NCI-H187 treated with DMSO at 0.1 percent for 48 hours (cell line): ENCODE measurements at regions not wholly inside any gene's neighbourhood (a gene's known extent, or its start where the extent isn't known, plus 50 kb on each side); places are given as distances from the start of the nearest gene placed in this dataset.

Source experiments
- DNase-seq: peaks from one replicate; lab custom pipeline; 2025; lab: John Stamatoyannopoulos, UW

DNA sequence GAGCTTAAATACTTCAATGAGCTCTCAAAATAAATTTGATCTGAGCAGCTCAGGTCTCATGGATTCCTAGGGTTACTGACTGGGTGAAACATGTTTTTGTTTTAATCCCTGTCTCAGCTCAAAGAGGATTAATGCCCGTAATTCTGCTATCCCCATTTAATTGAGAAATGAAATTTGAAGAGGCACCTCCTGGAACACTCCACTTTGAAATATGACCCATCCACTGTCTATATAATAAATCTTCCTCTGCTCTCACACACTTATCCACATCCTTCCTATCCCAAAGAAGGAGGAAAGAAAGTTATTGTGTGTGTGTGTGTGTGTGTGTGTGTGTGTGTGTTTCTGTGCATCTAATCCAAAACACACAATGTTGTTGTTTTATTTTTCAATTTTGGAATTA lies 2082.4 kb upstream of the PIK3C3 start:
- peak; percentile 3 for DNase-seq

DNA sequence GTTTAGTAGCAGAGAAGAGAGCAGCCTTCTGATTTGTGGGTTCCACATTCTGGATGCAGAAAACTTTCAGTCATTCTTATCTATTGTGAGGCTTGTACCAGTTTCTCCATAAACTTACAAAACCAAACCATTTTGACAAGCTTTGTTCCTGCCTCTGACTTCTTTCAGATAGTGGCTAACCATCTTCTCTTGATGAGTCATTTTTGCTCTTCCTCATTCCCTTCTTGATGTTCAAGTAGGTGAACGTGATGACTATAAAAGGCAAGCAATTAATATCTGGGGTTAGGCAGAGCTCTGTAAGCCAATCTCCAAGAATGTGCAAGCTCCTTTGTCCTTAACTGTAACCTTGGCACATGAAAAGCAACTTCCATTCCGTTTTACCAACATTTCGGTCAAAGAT lies 2083.1 kb upstream of the PIK3C3 start:
- DNase-seq: no peak

DNA sequence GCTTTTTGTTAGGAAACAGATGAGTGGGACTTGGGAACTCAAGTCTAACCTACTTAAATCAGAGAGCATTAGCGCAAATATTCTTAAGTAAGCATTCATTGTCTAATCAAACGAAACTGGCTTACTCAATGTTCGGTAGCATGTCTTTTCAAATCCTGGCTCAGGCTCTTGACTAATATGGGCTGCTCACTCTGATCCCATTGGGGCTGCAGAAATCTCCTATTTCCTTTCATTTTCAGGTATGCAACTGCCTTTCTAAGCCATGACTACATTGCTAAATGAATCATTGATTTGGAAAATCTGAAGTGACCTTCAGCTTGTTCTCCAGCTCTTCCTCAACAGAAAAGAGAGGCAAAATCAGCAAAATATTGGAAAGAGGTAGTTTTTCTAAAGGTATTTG lies 2084.4 kb upstream of the PIK3C3 start:
- no peak for DNase-seq

DNA sequence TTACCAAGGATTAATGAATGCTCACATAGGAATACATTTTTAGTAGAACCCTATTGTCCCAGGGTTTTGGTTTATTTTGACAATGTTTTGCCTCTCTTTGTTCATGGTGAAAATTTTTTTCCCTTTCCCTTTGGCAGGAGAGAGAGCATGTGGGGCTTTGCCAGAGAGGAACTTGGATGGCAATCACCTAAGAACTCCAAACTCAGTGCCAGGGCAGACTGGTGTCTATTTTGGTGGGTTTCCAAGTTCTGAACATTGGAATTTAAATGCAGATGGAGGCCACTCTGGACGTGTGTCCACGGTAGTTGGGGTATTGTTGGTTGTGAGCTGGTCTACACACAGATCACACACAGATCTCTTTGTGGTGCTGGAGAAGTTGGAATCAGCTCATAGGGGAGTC lies 2091.1 kb upstream of the PIK3C3 start:
- DNase-seq: no peak

DNA sequence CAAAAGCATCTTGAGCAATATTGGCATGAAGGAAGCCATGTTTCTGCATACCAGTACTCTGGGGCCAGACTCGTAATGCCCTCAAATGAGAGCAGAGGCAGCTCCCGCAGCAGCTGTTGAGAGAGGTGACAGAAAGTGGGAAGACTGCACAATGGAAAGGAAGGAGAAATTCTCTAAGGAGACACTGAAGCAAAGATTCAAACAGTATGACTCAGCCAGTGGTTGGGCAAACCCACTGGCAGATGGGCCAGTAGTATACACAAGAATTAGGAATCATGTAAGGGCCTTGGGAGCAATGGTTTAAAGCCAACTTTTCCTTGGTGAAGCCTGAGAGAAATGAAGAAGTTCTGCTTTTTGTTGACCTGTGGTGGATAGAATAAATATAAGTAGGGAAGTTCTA lies 2092.7 kb upstream of the PIK3C3 start:
- DNase-seq: no peak

DNA sequence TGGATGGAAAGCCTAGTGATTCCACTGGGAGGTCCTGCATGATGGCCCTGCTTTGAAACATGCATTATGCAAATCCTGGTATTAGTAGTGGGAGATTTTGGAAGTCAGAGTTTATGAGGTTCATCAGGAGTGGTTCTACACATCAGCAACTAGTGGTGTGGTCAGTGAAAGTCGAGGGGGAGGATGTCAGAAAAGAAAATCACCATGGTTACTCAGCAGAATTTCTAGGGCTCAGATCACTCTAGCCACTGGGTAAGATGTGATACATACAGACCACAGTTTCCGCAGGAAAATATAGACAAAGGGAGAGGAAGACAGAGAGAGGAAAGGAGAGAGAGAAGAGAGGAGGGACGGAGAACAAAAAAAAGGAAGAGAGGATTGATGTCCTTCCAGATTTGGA lies 2100.7 kb upstream of the PIK3C3 start:
- no peak for DNase-seq

DNA sequence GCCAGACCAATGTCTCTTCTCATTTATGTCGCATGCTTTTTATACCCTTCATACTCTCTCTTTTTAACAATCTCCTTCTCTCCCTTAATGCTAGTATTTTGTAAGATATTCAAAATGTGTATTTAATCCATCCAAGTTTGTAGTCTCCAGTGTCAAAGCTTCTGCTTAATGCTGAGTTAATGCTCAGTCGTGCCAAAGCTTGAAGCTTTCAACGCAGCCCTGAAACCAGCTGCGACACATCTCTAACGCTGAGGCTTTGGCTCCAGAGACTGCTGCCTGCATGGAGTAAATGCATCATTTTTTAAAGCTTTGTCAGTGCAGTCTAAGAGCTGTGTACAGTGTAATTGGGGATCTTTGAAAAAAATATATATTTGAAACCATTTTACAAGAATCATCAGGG lies 2108.8 kb upstream of the PIK3C3 start:
- no peak for DNase-seq

DNA sequence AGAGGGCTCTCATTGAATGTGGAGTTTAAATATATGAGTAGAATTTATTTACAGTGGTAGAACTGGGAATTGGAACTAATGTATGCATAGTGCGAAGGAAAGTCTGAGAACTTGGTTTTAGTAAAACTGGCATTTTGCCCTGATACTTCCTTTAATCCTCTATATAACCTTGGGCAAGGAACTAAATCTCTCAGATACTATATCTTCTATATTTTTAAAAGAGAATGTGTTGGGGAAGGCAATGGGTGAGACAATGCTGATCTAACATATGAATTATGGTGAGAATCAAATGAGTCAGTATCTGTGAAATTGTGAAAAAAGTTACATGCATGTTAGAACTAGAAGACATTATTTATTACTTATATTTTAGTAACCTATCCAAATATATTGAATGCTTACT lies 2109.4 kb upstream of the PIK3C3 start:
- no peak for DNase-seq

DNA sequence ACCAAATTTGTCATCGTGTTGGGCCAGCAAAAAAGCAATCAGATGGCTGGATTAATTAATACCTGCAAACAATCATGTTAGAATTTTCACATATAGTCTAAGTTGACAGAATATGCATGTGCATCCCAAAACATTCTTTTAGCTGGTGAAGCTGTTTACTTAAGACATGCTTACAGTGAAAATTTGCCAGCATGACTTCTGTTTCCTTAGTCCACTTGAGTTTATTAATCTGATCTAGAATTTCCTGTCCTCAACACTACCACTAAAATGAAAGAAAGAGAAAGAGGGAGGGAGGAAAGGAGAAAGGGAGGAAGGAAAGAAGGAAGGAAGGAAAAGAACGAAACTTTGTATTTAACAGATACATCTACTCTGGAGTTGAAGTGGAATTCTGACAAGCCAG lies 2109.9 kb upstream of the PIK3C3 start:
- no peak for DNase-seq

GRCh38 chr18:39843546-39843945 lies 2111.5 kb upstream of the PIK3C3 start:
- DNase-seq: no peak

- DNase-seq: no peak
These were observed 2112.6 kb upstream of the PIK3C3 start for GRCh38 chr18:39842366-39842914.

DNA sequence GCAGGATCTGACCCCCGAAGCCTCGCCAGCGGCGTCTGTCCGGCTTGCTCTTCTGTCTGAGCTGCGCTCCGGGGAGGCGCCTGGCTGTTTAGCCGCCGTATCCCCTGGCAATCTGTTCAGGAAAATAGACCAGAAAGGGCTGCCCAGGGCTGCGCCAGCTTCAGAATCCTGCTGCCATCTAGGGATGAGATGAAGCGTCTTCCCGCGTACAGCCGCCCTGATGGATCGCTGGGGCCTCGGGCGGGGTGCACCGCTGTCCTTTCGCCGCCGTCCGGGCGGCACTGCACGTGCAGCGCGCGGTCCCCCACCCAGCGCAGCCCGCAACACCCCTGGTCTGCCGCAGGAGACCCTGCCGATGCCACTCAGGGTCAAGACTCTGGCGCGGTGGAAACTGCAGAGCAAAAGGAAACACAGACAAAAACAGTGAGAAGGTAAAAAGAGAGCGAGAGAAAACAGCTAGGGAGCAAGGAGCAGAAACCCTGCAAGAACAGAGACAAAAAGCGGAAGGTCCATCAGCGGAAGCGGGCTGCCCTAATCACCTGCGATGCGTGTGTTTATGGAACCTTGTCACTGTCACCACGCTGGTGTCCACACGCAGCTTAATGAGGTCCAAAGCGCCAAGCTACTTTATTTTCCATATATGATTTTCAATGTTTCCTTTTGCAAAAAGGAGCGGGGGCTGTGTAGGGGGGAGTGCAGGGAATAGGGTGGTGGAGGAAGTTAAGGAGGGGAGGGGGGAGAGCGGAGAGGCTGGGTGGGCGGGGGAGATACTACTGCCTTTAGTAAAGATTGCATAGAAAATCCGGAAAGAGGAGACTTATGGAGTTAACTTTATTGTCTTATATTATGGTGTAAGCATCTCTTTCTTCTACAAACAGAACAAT lies 2113.3 kb upstream of the PIK3C3 start:
- no peak for DNase-seq

- no peak for DNase-seq
These were observed 2114.1 kb upstream of the PIK3C3 start for GRCh38 chr18:39840856-39841481.

GRCh38 chr18:39840406-39840805 lies 2114.6 kb upstream of the PIK3C3 start:
- no peak for DNase-seq

DNA sequence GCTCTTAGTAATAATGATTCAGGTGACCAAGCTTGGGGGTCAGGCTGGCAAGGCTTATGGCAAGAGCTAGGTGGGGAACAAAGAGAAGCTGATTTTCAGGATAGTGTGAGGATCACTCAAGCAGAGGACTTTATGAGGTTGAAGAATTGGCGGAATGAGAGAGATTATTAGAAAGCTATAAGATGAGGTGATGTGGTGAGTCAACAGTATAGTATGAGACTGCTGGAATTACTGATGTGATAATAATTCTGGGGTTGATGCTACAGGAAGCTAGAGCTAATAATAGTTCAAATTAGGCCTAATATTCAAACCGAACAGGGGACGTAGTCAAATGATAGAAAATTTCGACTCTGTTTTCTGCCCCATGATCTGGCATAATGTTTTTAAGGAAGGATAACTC lies 2115.3 kb upstream of the PIK3C3 start:
- DNase-seq: no peak

DNA sequence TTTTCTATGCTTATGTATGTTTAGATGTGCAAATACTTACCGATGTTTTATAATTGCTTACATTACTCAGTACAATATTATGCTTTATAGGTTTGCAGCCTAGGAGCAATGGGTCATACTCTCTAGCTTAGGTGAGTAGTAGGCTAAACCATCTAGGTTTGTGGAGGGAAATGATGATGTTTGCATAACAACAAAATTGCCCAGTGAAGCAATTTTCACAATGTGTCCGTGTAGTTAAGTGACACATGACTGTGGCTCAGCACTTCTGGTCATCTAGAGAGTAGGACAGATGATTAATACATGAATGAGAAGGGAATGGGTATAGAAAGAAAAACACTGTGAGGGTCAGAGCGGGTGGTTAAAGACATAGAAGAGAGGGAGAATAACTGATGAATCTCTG lies 2116.2 kb upstream of the PIK3C3 start:
- no peak for DNase-seq

DNA sequence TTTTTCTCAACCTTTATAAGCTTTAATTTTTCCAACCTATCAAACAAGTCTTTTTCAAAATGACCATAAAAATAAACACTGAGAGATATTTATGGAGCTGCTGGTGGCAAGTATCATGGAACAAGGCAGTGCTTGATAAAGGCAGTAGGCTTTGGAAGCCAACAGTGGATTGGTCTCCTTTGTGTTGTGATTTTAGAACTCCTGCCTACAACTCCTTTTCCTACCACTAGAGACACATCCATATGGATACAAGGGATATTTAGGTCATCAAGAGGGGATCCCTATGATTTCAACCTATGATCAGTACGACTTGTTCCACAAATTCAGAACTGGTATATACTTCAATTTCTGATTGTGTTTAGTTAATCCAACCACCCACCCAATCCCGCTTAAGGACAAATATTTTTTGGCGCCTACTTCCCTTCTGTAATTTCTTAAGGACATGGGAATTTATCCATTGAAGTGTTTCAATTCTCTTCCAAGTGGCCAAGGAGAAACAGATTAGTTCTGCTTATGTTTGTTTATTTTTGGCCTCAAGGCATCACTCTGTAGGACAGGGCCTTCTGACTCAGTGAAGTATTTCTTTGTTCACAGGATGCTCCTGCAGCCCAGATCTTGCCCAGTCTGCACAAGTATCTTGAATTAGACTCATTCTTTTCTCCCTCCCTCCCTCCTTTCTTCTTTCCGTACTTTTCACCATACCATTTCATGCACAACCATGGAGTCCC lies 2119.6 kb upstream of the PIK3C3 start:
- DNase-seq: no peak

DNA sequence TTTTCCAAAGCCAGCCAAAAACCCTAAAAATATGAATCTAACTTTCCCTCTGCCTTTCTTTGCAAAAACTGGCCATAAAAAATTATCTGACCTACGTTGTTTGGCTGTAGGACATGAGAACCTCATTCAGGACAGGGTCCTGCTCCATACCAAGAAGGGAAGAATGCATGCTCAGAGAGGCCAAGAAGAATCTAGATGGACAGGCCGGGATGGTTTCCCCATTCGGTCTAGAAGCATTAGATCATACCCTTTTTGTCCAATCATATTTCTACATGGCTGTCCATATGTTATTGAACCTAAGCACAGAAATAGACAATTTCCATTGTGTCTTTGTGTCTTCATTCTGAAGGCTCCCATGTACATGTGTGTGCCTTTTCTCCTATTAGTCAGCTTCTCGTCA lies 2120.4 kb upstream of the PIK3C3 start:
- no peak for DNase-seq

DNA sequence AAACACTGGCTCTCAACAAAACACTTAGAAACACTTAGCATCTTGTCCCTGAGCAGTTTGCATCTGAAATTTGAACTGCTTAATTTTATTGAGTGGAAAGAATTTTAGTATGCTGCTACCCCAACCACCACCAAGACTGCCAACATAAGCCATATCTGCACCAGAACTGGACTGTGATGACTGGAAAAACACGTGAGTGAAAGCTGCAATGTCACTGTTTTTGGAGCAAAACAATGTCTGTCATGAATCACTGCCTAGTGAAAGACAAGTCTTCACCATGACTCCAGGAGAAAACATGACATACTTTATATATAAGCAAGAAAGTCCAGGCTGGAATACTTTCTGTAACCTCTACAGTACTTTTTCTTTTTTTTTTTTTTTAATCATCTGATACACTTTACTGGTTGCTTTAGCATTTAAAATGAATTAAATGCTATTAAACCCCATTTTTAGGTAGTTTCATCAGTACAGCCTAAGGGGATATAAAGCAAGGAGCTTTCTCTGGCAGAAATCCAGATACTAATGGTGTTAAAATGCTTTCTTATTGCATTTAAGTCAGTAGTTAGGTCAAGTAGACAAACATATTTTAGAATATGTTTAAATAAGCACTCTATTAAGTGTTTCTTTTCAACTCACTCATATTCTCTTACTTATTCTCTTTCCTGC lies 2129.4 kb upstream of the PIK3C3 start:
- no peak for DNase-seq

DNA sequence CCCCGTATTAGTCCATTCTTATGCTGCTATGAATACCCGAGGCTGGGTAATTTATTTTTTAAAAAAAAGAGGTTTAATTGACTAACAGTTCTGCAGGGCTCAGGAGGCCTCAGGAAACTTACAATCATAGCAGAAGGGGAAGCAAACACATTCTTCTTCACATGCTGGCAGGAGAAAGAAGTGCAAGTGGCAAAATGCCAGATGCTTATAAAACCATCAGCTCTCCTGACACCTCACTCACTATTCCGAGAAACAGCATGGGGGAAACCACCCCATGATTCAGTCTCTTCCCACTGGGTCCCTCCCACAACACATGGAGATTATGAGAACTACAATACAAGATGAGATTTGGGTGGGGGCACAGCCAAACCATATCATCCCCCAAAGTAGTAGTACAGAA lies 2148.5 kb upstream of the PIK3C3 start:
- DNase-seq: no peak

DNA sequence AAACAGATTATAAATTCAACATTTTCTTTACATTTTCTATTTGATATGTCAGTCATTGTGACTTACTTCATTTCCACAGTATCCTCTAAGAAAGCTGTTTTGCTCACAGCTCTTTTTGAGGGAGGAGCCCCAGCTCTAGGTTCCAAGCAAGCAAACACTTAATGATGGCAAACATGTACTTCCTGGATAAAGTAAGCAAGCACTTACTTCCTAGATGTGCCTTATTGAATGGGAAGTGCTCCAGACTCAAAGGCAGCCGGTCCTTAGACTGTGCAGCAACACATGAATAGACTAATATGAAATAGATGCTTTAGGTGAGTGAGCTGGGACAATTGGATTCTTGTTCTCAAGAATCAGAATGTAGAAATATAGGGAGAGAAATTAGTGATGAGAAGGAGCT lies 2149.8 kb upstream of the PIK3C3 start:
- no peak for DNase-seq

- no peak for DNase-seq
These were observed 2152.3 kb upstream of the PIK3C3 start for GRCh38 chr18:39802648-39803229.
